GM12878 (cell line): ENCODE measurements at regions not wholly inside any gene's neighbourhood (a gene's known extent, or its start where the extent isn't known, plus 50 kb on each side); places are given as distances from the start of the nearest gene placed in this dataset.

Source experiments
- ATAC-seq: fragments of 200-7000 bp; cut with Tn5 transposase; 3 replicates; pipeline ENCODE4 v1.9.1; 2020; ENCODE audit warnings: mild to moderate bottlenecking, moderate library complexity
- BruUV-seq: library from RNA; stranded (reverse); fragments of 400-500 nt; replicated peaks from 2 replicates; lab custom pipeline; 2021; lab: Mats Ljungman, UMichigan
- CTCF ChIA-PET: fragments of 300-600 bp; sonication (Branson Sonifier 250); formaldehyde crosslinking; extraction: SDS; loops from one replicate; lab custom pipeline; 2021; ENCODE audit warnings: inconsistent platforms; lab: Yijun Ruan, JAX
- POLR2A ChIA-PET: fragments of 350-600 bp; formaldehyde crosslinking; extraction: SDS; loops from one replicate; lab custom pipeline; 2021; ENCODE audit warnings: inconsistent platforms; lab: Charles Lee
- RAD21 ChIA-PET: fragments of 300-600 bp; sonication (Branson Sonifier 250); formaldehyde crosslinking; loops from one replicate; lab custom pipeline; 2023; ENCODE audit warnings: antibody characterized with exemption; ENCODE audit not compliant: unreplicated experiment; lab: Charles Lee
- SMC1A ChIA-PET: fragments of 300-600 bp; sonication (Branson Sonifier 250); formaldehyde crosslinking; loops from one replicate; lab custom pipeline; 2023; ENCODE audit not compliant: unreplicated experiment, uncharacterized antibody; lab: Charles Lee
- DNase-seq: peaks from one replicate; pipeline ENCODE4 v3.0.0-alpha.2; 2011; ENCODE audit warnings: low read depth, low spot score
- FAIRE-seq: peaks from 3 replicates; lab custom pipeline; 2011; peaks lifted over from hg19 to GRCh38; lab: Jason Lieb, UNC
- H2AFZ ChIP-seq: 2 replicates; pipeline ENCODE4 v1.6.0; 2011; ENCODE audit warnings: low read depth, low read length, control low read depth; ENCODE audit not compliant: control insufficient read depth
- H3K27ac ChIP-seq: 2 replicates; pipeline ENCODE4 v1.5.1; 2011; ENCODE audit warnings: control low read depth; ENCODE audit not compliant: control insufficient read depth, insufficient read depth
- H3K27me3 ChIP-seq, 2 experiments: replicated peaks in 1 of 2; 2 replicates each; pipeline versions ENCODE4 v1.6.0 to v1.6.1; 2011; ENCODE audit warnings: low read length in 1 of 2; ENCODE audit not compliant: control insufficient read depth in 2 of 2, insufficient read depth in 2 of 2
- H3K36me3 ChIP-seq, 2 experiments: 2 replicates each; pipeline ENCODE4 v1.5.1; 2011; ENCODE audit warnings: low read length in 1 of 2; ENCODE audit not compliant: control insufficient read depth in 2 of 2, insufficient read depth in 2 of 2
- H3K4me1 ChIP-seq: 2 replicates; pipeline ENCODE4 v1.6.1; 2011; ENCODE audit warnings: mild to moderate bottlenecking, low read length, moderate library complexity, mixed read lengths; ENCODE audit not compliant: control insufficient read depth, insufficient read depth
- H3K4me2 ChIP-seq: 2 replicates; pipeline ENCODE4 v1.6.0; 2011; ENCODE audit warnings: control low read depth; ENCODE audit not compliant: control insufficient read depth, insufficient read depth
- H3K4me3 ChIP-seq: fragments of 200-600 bp; sonication (generic); 2 replicates; pipeline ENCODE4 v1.5.1; 2016
- H3K79me2 ChIP-seq: 2 replicates; pipeline ENCODE4 v1.6.0; 2011; ENCODE audit warnings: low read length; ENCODE audit not compliant: control insufficient read depth, insufficient read depth
- H3K9ac ChIP-seq: 2 replicates; pipeline ENCODE4 v1.8.0; 2011; ENCODE audit warnings: low read length, control low read depth, mixed read lengths; ENCODE audit not compliant: control insufficient read depth, insufficient read depth
- H3K9me3 ChIP-seq: replicated peaks from 3 replicates; pipeline ENCODE4 v1.5.1; 2011; ENCODE audit warnings: mild to moderate bottlenecking, low read length; ENCODE audit not compliant: control insufficient read depth, insufficient read depth
- H4K20me1 ChIP-seq: 2 replicates; pipeline ENCODE4 v1.6.0; 2011; ENCODE audit not compliant: control insufficient read depth, insufficient read depth
- CBFB ChIP-seq: IDR thresholded peaks from 2 replicates; pipeline ENCODE4 v1.6.1; 2016; ENCODE audit warnings: antibody characterized with exemption, low read depth
- CEBPZ ChIP-seq: fragments of 150-350 bp; IDR thresholded peaks from 2 replicates; pipeline ENCODE4 v1.6.1; 2016; ENCODE audit warnings: low read depth, low read length
- CHD2 ChIP-seq: IDR thresholded peaks from 2 replicates; pipeline ENCODE4 v1.6.1; 2011; ENCODE audit warnings: low read depth, low read length, improper control_type of control experiment, borderline replicate concordance
- DPF2 ChIP-seq: fragments of 450-650 bp; IDR thresholded peaks from 2 replicates; pipeline ENCODE4 v1.6.1; 2017; ENCODE audit warnings: mild to moderate bottlenecking
- EP300 ChIP-seq, 2 experiments: fragments of 150-350 bp in 1 of 2; IDR thresholded peaks; 2 replicates each; pipeline ENCODE4 v1.6.1; 2011 to 2012; ENCODE audit warnings: low read depth in 2 of 2, low read length in 2 of 2, borderline replicate concordance in 1 of 2, improper control_type of control experiment in 1 of 2, inconsistent platforms in 1 of 2; ENCODE audit not compliant: control insufficient read depth in 1 of 2
- FOXM1 ChIP-seq: IDR thresholded peaks from 2 replicates; pipeline ENCODE4 v1.6.1; 2012; ENCODE audit warnings: low read depth, mild to moderate bottlenecking, inconsistent platforms, low read length, moderate library complexity
- IKZF1 ChIP-seq: fragments of 450-650 bp; conservative IDR thresholded peaks from 2 replicates; pipeline ENCODE4 v1.6.1; 2017; ENCODE audit warnings: antibody characterized with exemption, mild to moderate bottlenecking
- NR2C1 ChIP-seq: fragments of 450-650 bp; IDR thresholded peaks from 2 replicates; pipeline ENCODE4 v1.6.1; 2017; ENCODE audit warnings: antibody characterized with exemption, mild to moderate bottlenecking, moderate library complexity
- PAX8 ChIP-seq: fragments of 450-650 bp; IDR thresholded peaks from 2 replicates; pipeline ENCODE4 v1.6.1; 2017; ENCODE audit warnings: mild to moderate bottlenecking, moderate library complexity
- PML ChIP-seq: IDR thresholded peaks from 2 replicates; pipeline ENCODE4 v1.6.1; 2012; ENCODE audit warnings: low read length, inconsistent platforms
- RFX5 ChIP-seq: IDR thresholded peaks from 2 replicates; pipeline ENCODE4 v1.6.1; 2011; ENCODE audit warnings: low read depth, low read length, improper control_type of control experiment
- SPI1 ChIP-seq: IDR thresholded peaks from 2 replicates; pipeline ENCODE4 v1.6.1; 2011; ENCODE audit warnings: low read depth, mild to moderate bottlenecking, low read length, moderate library complexity, borderline replicate concordance; ENCODE audit not compliant: insufficient read depth
- SUPT20H ChIP-seq: IDR thresholded peaks from 2 replicates; pipeline ENCODE4 v1.6.1; 2011; ENCODE audit warnings: low read depth, mild to moderate bottlenecking, low read length, moderate library complexity, borderline replicate concordance; ENCODE audit not compliant: control insufficient read depth
- YY1 ChIP-seq: IDR thresholded peaks from 2 replicates; pipeline ENCODE4 v1.6.1; 2011; ENCODE audit warnings: low read depth, mild to moderate bottlenecking, low read length
- ZNF24 ChIP-seq: fragments of 450-650 bp; IDR thresholded peaks from 2 replicates; pipeline ENCODE4 v1.6.1; 2017; ENCODE audit warnings: antibody characterized with exemption, mild to moderate bottlenecking
- ZNF274 ChIP-seq: IDR thresholded peaks from one replicate; pipeline ENCODE4 v1.8.0; 2011; ENCODE audit not compliant: insufficient read length, insufficient read depth
- WGBS: methylation state at CpG from one replicate; pipeline ENCODE4 v1.1.6; 2016; ENCODE audit warnings: low lambda C conversion rate; ENCODE audit not compliant: insufficient replicate concordance, insufficient coverage; ENCODE audit errors: missing lambda C conversion rate; 5-methylcytosine and 5-hydroxymethylcytosine counted together
- in situ Hi-C: fragments of 300-500 bp; cut with MboI; formaldehyde crosslinking; loops from 9 replicates; pipeline ENCODE4 v1.14.3; 2018; ENCODE audit warnings: mixed read lengths
- intact Hi-C: fragments of 100-400 bp; cut with micrococcal nuclease; formaldehyde crosslinking; loops from one replicate; pipeline ENCODE4 v1.14.2; 2022; ENCODE audit not compliant: unreplicated experiment

- intact Hi-C loops = no loop called here
- BruUV-seq = no TSS peak
- ATAC-seq = no peak
- H3K79me2 ChIP-seq = no peaks in the 10 kb centered on the region
- no peak overlapping the region for H3K4me3 ChIP-seq
- ChIA-PET CTCF (no interaction called here), SMC1A (no interaction called here), RAD21 (no interaction called here), POLR2A (interaction anchor here (0.7 to 1.2 kb wide), 3 partner anchors 10 to 356 kb away, joined by 3 read pairs; no protein-coding TSS in a partner anchor)
- H4K20me1 ChIP-seq = no peaks in the 10 kb centered on the region; the same call in 1 of the 2 replicates
- H3K9ac ChIP-seq = no peak overlapping the region
- no peak overlapping the region for H2AFZ ChIP-seq
- FAIRE-seq = no peak
- in situ Hi-C loops = no loop called here
- no peak overlapping the region for H3K27ac ChIP-seq
- H3K4me2 ChIP-seq = no peak overlapping the region
- 74% methylated on average over 3 of the region's 3 CpGs for WGBS
- H3K36me3 ChIP-seq = no peaks in the 10 kb centered on the region
- no peaks in the 10 kb centered on the region for H3K9me3 ChIP-seq
- peaks cover 0 to 2% of the 10 kb centered on the region in 2 experiments; a peak in 1 of 4 replicates for H3K27me3 ChIP-seq
- TF ChIP-seq DPF2 = no peak
- TF ChIP-seq CBFB = no peak
- TF ChIP-seq RFX5 = no peak
- peak; percentile 83 for TF ChIP-seq ZNF24
- DNase-seq = no peak
- peaks cover 6% of the 10 kb centered on the region for H3K4me1 ChIP-seq
These were observed 222.4 kb upstream of the ID2 start for GRCh38 chr2:8459474-8459873.

GRCh38 chr2:8461341-8461740, 220.5 kb upstream of the ID2 start:
- H3K4me3 ChIP-seq = no peak overlapping the region
- no peak overlapping the region for H3K27ac ChIP-seq
- CTCF ChIA-PET = no interaction called here
- SMC1A ChIA-PET = interaction anchor here (1.2 kb wide), 1 partner anchor 17 kb away, joined by 4 read pairs; no protein-coding TSS in a partner anchor
- peaks cover 3% of the 10 kb centered on the region for H3K4me1 ChIP-seq
- no peak for ATAC-seq
- intact Hi-C loops (no loop called here), in situ Hi-C loops (no loop called here)
- H4K20me1 ChIP-seq = no peaks in the 10 kb centered on the region; the same call in 1 of the 2 replicates
- RAD21 ChIA-PET = interaction anchor here (1.0 kb wide), 1 partner anchor 1034 kb away, joined by 3 read pairs; no protein-coding TSS in a partner anchor
- 45% methylated on average over 1 of the region's 1 CpG for WGBS
- H2AFZ ChIP-seq = no peak overlapping the region
- no peaks in the 10 kb centered on the region for H3K79me2 ChIP-seq
- H3K27me3 ChIP-seq = peaks cover 0 to 2% of the 10 kb centered on the region in 2 experiments; a peak in 1 of 4 replicates
- H3K9me3 ChIP-seq = no peaks in the 10 kb centered on the region
- H3K9ac ChIP-seq = no peak overlapping the region
- FAIRE-seq = no peak
- no peak for DNase-seq
- BruUV-seq = no TSS peak
- no peak overlapping the region for H3K4me2 ChIP-seq
- POLR2A ChIA-PET = no interaction called here
- H3K36me3 ChIP-seq = no peaks in the 10 kb centered on the region
- TF ChIP-seq FOXM1 = no peak
- no peak for TF ChIP-seq CEBPZ
- no peak for TF ChIP-seq IKZF1
- no peak for TF ChIP-seq SPI1
- no peak for TF ChIP-seq NR2C1
- no peak for TF ChIP-seq SUPT20H
- no peak for TF ChIP-seq ZNF274
- TF ChIP-seq PAX8 = no peak
- TF ChIP-seq EP300 (IDR thresholded peaks at IDR 0.05; ENCODE audit: borderline replicate concordance in 1 of 2, control insufficient read depth in 1 of 2, low read depth in 2 of 2, low read length in 2 of 2) = no peak
- TF ChIP-seq YY1 = no peak
- no peak for TF ChIP-seq CHD2
- no peak for TF ChIP-seq PML
